Epithelial cell of proximal tubule (primary cell): ENCODE measurements at regions not wholly inside any gene's neighbourhood (a gene's known extent, or its start where the extent isn't known, plus 50 kb on each side); places are given as distances from the start of the nearest gene placed in this dataset.
A peak's percentile ranks its signal among the peaks of the same experiment; 100 is the strongest.

Experiments
- DNase-seq: peaks from one replicate; pipeline ENCODE4 v3.0.0-alpha.2; 2011; ENCODE audit warnings: low read depth
- H3K4me3 ChIP-seq: 2 replicates; pipeline ENCODE4 v1.5.1; 2011; ENCODE audit warnings: low read depth, mild to moderate bottlenecking, low read length
- CTCF ChIP-seq: conservative IDR thresholded peaks from 2 replicates; pipeline ENCODE4 v1.5.1; 2012; ENCODE audit warnings: low read depth, mild to moderate bottlenecking, low read length

- no peak overlapping the region for H3K4me3 ChIP-seq
- TF ChIP-seq CTCF = no peak
- DNase-seq = no peak
These were observed 479.1 kb downstream of the KDM5D start for GRCh38 chrY:19265404-19265803.

- no peak for DNase-seq
- H3K4me3 ChIP-seq = no peak overlapping the region
- no peak for TF ChIP-seq CTCF
These were observed 482.2 kb downstream of the KDM5D start for GRCh38 chrY:19262310-19262709.

GRCh38 chrY:19232276-19232994 lies 458.9 kb upstream of the HSFY2 start:
- TF ChIP-seq CTCF = no peak
- no peak overlapping the region for H3K4me3 ChIP-seq
- no peak for DNase-seq

- peak; percentile 29 for TF ChIP-seq CTCF
- DNase-seq = no peak
- no peak overlapping the region for H3K4me3 ChIP-seq
These were observed 447.2 kb upstream of the HSFY2 start for GRCh38 chrY:19220784-19221183.

GRCh38 chrY:19208915-19209314 lies 435.4 kb upstream of the HSFY2 start:
- H3K4me3 ChIP-seq = no peak overlapping the region
- DNase-seq = no peak
- no peak for TF ChIP-seq CTCF

- H3K4me3 ChIP-seq = no peak overlapping the region
- no peak for DNase-seq
- TF ChIP-seq CTCF = no peak
These were observed 433.5 kb upstream of the HSFY2 start for GRCh38 chrY:19207048-19207447.

GRCh38 chrY:19180824-19181223 lies 407.3 kb upstream of the HSFY2 start:
- no peak for TF ChIP-seq CTCF
- no peak for DNase-seq
- no peak overlapping the region for H3K4me3 ChIP-seq
